ENCODE measurements at regions not wholly inside any gene's neighbourhood (a gene's known extent, or its start where the extent isn't known, plus 50 kb on each side); places are given as distances from the start of the nearest gene placed in this dataset.

DNA sequence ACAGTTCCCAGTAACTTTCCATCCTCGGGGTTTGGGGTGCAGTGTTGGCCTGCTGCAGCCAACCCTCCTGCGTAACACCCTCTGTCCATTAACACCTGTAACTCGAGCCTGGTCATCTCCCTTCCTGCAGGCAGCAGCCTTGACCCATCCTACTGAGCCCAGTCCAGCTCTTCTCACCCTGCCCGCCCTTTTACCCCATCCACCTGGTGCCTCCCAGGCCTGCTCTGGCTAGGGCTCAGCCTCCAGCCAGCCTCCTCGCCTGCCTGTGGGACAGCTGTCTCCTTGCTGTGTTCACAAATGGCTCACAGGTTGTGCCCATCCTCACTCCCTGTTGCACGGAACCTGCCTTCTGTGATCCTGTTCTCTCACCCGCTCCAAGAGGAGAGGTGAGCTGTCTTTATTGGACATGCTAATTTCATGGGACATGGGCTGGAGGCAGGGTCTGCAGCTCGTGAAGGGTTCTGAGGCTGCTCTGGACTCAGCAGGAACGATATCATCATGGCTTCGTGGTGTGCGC is 277.2 kb upstream of the TCERG1L start:
- no peak for DNase-seq

- DNase-seq = no peak
These were observed 279.0 kb upstream of the TCERG1L start for GRCh38 chr10:131590567-131590966.

- no peak for DNase-seq
These were observed 280.4 kb upstream of the TCERG1L start for GRCh38 chr10:131591936-131592335.

GRCh38 chr10:131609176-131609575 is 291.6 kb upstream of the PPP2R2D start:
- no peak for DNase-seq

DNA sequence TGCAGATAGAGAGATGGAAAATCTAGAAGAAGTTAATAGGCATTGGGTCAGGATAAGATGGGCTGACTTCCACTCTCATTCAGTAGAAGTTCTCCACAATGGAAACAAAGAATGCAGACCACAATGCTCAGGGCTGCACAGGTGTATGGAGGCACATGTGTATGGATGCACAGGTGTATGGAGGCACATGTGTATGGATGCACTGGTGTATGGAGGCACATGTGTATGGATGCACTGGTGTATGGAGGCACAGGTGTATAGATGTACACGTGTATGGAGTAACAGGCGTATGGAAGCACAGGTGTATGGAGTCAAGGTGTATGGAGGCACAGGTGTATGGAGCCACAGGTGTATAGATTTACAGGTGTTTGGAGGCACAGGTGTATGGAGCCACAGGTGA is 285.7 kb upstream of the PPP2R2D start:
- DNase-seq = no peak

GRCh38 chr10:131616040-131616439 is 284.8 kb upstream of the PPP2R2D start:
- no peak for DNase-seq

- DNase-seq = no peak
These were observed 283.5 kb upstream of the PPP2R2D start for GRCh38 chr10:131617113-131617858.

- DNase-seq = no peak
These were observed 282.1 kb upstream of the PPP2R2D start for GRCh38 chr10:131618587-131619267.

DNA sequence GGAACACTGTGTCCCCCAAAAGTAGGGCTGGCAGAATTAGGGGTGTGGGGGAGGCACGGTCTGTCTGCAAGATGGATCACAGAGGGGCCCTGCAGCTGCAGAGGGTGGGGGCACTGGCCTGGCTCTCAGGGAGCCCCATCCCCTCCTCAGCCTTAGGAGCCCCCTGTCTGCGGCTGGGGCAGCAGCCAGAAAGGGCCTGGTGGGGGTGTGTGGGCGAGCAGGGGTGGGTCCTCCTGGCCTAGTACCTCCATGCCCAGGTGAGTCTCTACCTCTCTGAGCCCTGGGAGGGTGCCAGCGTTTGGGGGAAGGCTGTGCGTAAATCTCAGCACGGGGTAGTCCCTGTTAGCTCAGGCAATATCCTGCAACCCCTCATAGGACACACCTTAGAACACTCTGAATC is 280.5 kb upstream of the PPP2R2D start:
- no peak for DNase-seq

- DNase-seq = no peak
These were observed 279.9 kb upstream of the PPP2R2D start for GRCh38 chr10:131620904-131621303.

DNA sequence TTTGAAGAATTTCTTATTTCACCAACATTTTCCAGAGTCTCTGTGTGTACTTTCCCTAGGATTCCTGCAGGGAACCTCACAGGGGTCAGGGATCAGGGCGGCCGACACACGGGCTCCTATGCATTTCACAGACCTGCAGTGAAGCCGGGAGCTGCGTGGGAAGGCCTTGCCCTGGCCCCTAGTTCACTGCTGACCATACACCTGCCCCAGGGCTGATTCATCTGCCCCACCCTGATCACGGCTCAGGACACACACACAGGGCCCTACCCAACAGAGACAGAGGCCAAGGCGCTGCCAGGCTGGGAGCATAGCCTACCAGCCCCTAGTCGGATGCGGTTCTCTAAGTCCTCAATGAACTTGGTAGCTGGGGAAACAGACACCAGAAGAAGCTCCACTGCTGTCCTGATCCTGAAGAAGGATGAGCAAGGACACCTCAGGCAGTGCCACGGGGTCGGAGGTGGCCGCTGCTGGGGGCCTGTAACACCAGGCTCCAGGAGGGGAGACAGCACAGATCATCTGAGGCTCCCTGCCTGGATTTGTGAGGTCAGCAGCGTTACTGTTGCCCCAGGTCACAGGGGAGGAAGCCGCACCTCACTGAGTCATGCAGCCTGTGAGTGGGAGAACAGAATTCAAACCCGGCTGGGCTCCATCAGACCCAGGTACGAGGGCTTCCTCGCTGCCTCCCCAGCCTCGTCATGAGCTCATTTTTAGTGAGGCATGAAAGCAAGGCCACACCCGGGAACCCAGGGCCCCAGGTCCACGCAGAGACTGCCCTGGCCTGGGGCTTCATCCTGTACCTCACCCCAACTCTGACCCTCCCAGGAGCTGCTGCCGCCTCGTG is 278.8 kb upstream of the PPP2R2D start:
- no peak for DNase-seq

- DNase-seq = no peak
These were observed 275.8 kb upstream of the PPP2R2D start for GRCh38 chr10:131625041-131625440.

DNA sequence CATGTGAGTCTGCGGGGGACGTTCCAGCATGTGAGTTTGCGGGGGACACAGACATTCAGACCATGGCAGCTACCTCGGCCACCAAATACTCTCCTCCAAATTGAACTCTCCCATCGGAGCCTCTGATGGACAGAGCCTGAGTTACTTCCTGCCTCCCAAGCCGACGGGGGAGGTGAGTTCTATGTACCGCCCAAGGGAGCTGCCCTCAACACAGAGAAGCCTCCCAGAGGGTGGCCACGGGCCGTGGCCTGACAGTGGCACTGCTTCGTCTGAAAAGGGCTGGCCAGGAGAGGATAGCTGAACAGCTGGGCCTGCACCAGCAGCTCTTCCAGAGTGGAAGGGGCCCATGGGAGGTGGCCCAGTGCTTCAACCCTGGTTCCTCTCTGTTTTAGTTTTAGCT is 274.5 kb upstream of the PPP2R2D start:
- no peak for DNase-seq

- no peak for DNase-seq
These were observed 271.6 kb upstream of the PPP2R2D start for GRCh38 chr10:131629026-131629770.

DNA sequence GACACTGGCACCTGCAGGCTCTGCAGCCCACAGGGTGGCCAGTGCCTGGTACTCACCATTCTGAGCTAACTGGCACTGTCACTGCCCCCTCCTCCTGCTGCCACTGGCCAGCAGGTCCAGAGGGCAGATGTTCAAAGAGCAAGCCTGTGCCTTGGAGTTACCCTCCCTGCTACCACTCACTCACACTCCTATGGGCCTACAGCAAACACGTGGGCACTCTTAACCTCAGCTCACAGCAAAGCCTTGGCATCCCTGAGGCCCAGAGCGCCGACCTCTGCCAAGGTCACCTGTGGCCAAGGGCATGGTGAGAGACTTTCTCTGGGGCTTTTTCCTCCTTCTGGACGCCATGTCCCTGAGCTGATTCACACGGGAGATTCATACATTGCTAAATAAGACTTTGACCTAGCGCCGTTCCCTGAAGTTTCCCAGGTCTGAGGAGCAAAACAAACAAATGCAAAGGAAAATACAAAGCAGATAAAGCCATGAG is 270.0 kb upstream of the PPP2R2D start:
- no peak for DNase-seq

DNA sequence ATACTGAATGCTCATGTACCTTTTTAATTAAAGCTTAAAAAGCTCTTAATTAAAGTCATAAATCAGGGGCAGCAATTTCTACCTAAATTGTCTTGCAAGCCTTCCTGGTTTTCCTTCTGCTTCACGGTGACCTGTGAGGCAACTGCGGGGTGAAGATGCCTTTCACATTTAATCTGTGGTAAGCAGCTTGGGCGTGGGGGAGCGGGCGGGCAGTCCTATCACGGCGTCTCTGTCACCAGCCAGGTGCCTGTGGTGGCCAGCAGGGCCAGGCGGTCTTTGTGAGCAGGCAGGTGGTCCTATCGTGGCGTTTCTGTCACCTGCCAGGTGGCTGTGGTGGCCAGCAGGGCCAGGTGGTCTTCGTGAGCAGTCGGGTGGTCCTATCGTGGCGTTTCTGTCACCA is 269.2 kb upstream of the PPP2R2D start:
- no peak for DNase-seq

DNA sequence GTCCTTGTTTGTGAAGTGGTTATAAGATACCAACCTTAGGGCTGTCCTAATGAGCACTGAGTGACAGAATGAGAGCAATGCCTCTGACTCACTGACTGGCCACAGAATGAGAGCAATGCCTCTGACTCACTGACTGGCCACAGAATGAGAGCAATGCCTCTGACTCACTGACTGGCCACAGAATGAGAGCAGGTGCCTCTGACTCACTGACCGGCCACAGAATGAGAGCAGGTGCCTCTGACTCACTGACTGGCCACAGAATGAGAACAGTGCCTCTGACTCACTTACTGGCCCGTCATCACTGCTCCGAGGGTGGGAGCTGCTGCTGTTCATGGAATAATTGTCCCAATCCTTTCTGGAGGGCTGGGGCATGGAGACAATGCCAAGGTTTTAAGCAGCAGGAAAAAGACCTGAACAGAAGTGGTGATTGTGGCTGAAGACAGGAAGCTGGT is 265.2 kb upstream of the PPP2R2D start:
- DNase-seq = no peak

- DNase-seq = no peak
These were observed 264.7 kb upstream of the PPP2R2D start for GRCh38 chr10:131636116-131636515.

DNA sequence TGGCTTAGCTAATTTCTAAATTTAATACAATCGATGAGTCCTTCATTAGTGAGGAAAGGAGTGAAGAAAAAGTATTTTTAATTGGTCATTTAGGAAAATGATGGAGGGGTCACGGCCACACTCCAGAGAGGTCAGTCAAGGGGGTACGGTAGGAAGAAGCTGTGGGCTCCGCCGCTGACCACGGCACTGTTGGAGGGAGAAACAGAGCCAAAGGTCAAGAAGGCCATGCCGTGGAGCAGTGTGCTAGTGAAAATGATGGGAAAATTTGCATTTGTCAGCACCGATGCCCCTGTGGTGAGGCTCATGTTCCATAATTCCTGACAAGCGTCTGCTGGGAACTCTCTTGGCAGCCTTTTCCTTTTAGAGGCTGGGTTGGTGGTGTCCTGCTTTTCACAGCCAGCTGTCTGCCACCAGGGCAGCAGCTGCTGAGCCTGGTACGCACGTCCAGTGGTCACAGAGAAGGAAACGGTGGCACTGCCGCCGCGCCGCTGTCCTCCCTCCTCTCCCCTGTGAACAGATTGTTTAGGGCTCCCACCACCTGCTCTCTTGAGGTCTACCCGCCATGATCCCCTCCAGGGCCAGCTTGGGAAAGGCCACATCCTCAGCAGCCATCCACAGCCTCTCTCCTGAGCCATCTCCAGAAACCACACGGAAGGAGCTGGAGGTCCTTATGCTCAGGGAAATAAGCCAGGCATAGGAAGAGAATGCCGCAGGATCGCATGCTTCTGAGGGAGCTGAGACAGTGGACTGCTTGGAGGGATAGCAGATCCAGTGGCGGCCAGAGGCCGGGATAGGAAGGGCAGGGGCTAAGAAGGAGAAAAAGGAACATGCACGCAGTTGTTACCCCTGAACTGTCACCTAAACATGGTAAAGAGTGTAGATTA is 263.7 kb upstream of the PPP2R2D start:
- no peak for DNase-seq

- DNase-seq = no peak
These were observed 262.5 kb upstream of the PPP2R2D start for GRCh38 chr10:131638049-131638879.

Data from NCI-H2081 (cell line).